HEK293T (cell line): ENCODE measurements at regions not wholly inside any gene's neighbourhood (a gene's known extent, or its start where the extent isn't known, plus 50 kb on each side); places are given as distances from the start of the nearest gene placed in this dataset.

Experiments
- ARNT ChIP-seq: fragments of 450-650 bp; IDR thresholded peaks from 2 replicates; pipeline ENCODE4 v1.6.1; 2017; ENCODE audit warnings: mild to moderate bottlenecking
- BHLHE40 ChIP-seq: fragments of 450-650 bp; IDR thresholded peaks from 2 replicates; pipeline ENCODE4 v1.6.1; 2016; ENCODE audit warnings: mild to moderate bottlenecking, moderate library complexity, borderline replicate concordance
- CTBP1 ChIP-seq: fragments of 450-650 bp; IDR thresholded peaks from 2 replicates; pipeline ENCODE4 v1.6.1; 2016; ENCODE audit warnings: borderline replicate concordance
- ELF4 ChIP-seq: fragments of 450-650 bp; IDR thresholded peaks from 2 replicates; pipeline ENCODE4 v1.6.1; 2017; ENCODE audit warnings: antibody characterized with exemption
- FOXA1 ChIP-seq: fragments of 450-650 bp; IDR thresholded peaks from 2 replicates; pipeline ENCODE4 v1.6.1; 2016; ENCODE audit warnings: mild to moderate bottlenecking
- FOXK2 ChIP-seq: fragments of 450-650 bp; IDR thresholded peaks from 2 replicates; pipeline ENCODE4 v1.6.1; 2016; ENCODE audit warnings: mild to moderate bottlenecking
- FOXM1 ChIP-seq: fragments of 450-650 bp; IDR thresholded peaks from 2 replicates; pipeline ENCODE4 v1.6.1; 2017; ENCODE audit warnings: mild to moderate bottlenecking, borderline replicate concordance
- LEF1 ChIP-seq: fragments of 450-650 bp; IDR thresholded peaks from 2 replicates; pipeline ENCODE4 v1.6.1; 2017; ENCODE audit warnings: mild to moderate bottlenecking, borderline replicate concordance
- SP1 ChIP-seq: fragments of 450-650 bp; IDR thresholded peaks from 2 replicates; pipeline ENCODE4 v1.6.1; 2017
- SUZ12 ChIP-seq: fragments of 450-650 bp; IDR thresholded peaks from 2 replicates; pipeline ENCODE4 v1.6.1; 2016; ENCODE audit warnings: mild to moderate bottlenecking

DNA sequence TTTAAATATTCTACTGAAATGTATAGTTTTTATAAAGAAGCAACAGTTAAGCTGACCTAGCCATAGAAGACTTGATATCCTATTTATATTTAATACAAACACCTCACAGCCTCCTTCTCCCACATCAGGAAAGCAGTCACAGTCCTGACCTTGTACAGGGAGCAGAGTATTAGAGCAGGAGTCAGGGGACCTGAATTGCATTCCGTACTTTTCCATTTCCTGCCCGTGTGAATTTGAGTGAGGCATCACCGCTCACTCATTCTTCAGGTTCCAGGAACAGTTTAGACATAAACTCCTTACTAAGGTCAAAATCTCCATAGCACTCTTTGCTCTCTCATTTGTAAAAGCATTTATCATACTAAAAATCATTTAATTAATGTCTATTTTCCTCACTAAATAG lies 482.5 kb upstream of the FAT3 start:
- TF ChIP-seq FOXM1 (no peak), FOXA1 (no peak), SP1 (no peak), FOXK2 (no peak), ELF4 (no peak), SUZ12 (no peak), CTBP1 (no peak), LEF1 (no peak), BHLHE40 (no peak), ARNT (no peak)
